Upper lobe of right lung (tissue), 1 donor: ENCODE measurements at regions not wholly inside any gene's neighbourhood (a gene's known extent, or its start where the extent isn't known, plus 50 kb on each side); places are given as distances from the start of the nearest gene placed in this dataset.
"Not testable (repeated sequence)": the region's sequence is repeated elsewhere in the genome, so short reads cannot be mapped to it uniquely, and the experiment has no call there.

Source experiments
- ATAC-seq: fragments of 200-7000 bp; cut with Tn5 transposase; one replicate; pipeline ENCODE4 v1.9.1; 2020; ENCODE audit warnings: mild to moderate bottlenecking, moderate library complexity
- DNase-seq: peaks from one replicate; pipeline ENCODE4 v3.0.0-alpha.2; 2020
- H3K27ac ChIP-seq: fragments of 200-600 bp; one replicate; pipeline ENCODE4 v1.8.0; 2022
- H3K27me3 ChIP-seq: fragments of 200-600 bp; one replicate; pipeline ENCODE4 v1.8.0; 2022; ENCODE audit warnings: mild to moderate bottlenecking
- H3K36me3 ChIP-seq: fragments of 200-600 bp; one replicate; pipeline ENCODE4 v1.8.0; 2022
- H3K4me1 ChIP-seq: fragments of 200-600 bp; one replicate; pipeline ENCODE4 v1.8.0; 2022
- H3K4me3 ChIP-seq: fragments of 200-600 bp; one replicate; pipeline ENCODE4 v1.8.0; 2022; ENCODE audit warnings: mild to moderate bottlenecking
- H3K9me3 ChIP-seq: fragments of 200-600 bp; one replicate; pipeline ENCODE4 v1.8.0; 2022
- CTCF ChIP-seq: fragments of 200-600 bp; IDR thresholded peaks from one replicate; pipeline ENCODE4 v1.8.0; 2022; ENCODE audit warnings: antibody characterized with exemption
- intact Hi-C: fragments of 100-400 bp; cut with DNase I; formaldehyde crosslinking; loops from one replicate; pipeline ENCODE4 v1.11.0; 2022
- donor health status: DM: no; HTN: yes; CAD: no; lungs with severe emphysema.

- H3K4me3 ChIP-seq, result no peak overlapping the region
- H3K27me3 ChIP-seq, result no peaks in the 10 kb centered on the region
- DNase-seq (no peak), ATAC-seq (no peak)
- no peaks in the 10 kb centered on the region for H3K9me3 ChIP-seq
- H3K36me3 ChIP-seq, result no peaks in the 10 kb centered on the region
- no peaks in the 10 kb centered on the region for H3K4me1 ChIP-seq
- H3K27ac ChIP-seq, result no peak overlapping the region
- no peak for TF ChIP-seq CTCF
- intact Hi-C loops, result no loop called here
Measured at GRCh38 chrX:125680366-125680765, 360.7 kb downstream of the TEX13C start.

GRCh38 chrX:125681058-125681457 is 361.4 kb downstream of the TEX13C start:
- no peak for TF ChIP-seq CTCF
- H3K27me3 ChIP-seq, result no peaks in the 10 kb centered on the region
- H3K9me3 ChIP-seq, result no peaks in the 10 kb centered on the region
- no peak for ATAC-seq
- H3K4me1 ChIP-seq, result no peaks in the 10 kb centered on the region
- no peak overlapping the region for H3K27ac ChIP-seq
- H3K4me3 ChIP-seq, result no peak overlapping the region
- no peaks in the 10 kb centered on the region for H3K36me3 ChIP-seq
- no peak for DNase-seq
- intact Hi-C loops, result no loop called here

GRCh38 chrX:125681507-125681906 is 361.8 kb downstream of the TEX13C start:
- H3K27me3 ChIP-seq, result no peaks in the 10 kb centered on the region
- no peak for ATAC-seq
- H3K27ac ChIP-seq, result no peak overlapping the region
- DNase-seq, result no peak
- H3K4me3 ChIP-seq, result no peak overlapping the region
- no peaks in the 10 kb centered on the region for H3K9me3 ChIP-seq
- H3K36me3 ChIP-seq, result no peaks in the 10 kb centered on the region
- H3K4me1 ChIP-seq, result no peaks in the 10 kb centered on the region
- intact Hi-C loops, result no loop called here
- TF ChIP-seq CTCF, result no peak

- intact Hi-C loops, H3K4me3 ChIP-seq, H3K27me3 ChIP-seq, H3K4me1 ChIP-seq, DNase-seq, H3K36me3 ChIP-seq, H3K9me3 ChIP-seq, ATAC-seq, H3K27ac ChIP-seq: not testable (repeated sequence)
Measured at GRCh38 chrX:125690522-125690921, 370.9 kb downstream of the TEX13C start.

GRCh38 chrX:125694171-125694570 is 374.5 kb downstream of the TEX13C start:
- Histone ChIP-seq H3K4me1 (no peaks in the 10 kb centered on the region), H3K27me3 (no peaks in the 10 kb centered on the region), H3K36me3 (no peaks in the 10 kb centered on the region), H3K4me3 (no peak overlapping the region), H3K9me3 (no peaks in the 10 kb centered on the region), H3K27ac (no peak overlapping the region)
- DNase-seq (no peak), ATAC-seq (no peak)
- intact Hi-C loops, result no loop called here
- TF ChIP-seq CTCF, result no peak

- H3K9me3 ChIP-seq, result no peaks in the 10 kb centered on the region
- intact Hi-C loops, result no loop called here
- H3K27ac ChIP-seq, result no peak overlapping the region
- ATAC-seq, result no peak
- TF ChIP-seq CTCF, result no peak
- H3K27me3 ChIP-seq, result no peaks in the 10 kb centered on the region
- DNase-seq, result peak; percentile 16
- no peak overlapping the region for H3K4me3 ChIP-seq
- H3K36me3 ChIP-seq, result no peaks in the 10 kb centered on the region
- no peaks in the 10 kb centered on the region for H3K4me1 ChIP-seq
Measured at GRCh38 chrX:125709074-125709473, 389.4 kb downstream of the TEX13C start.
